ENCODE measurements at regions not wholly inside any gene's neighbourhood (a gene's known extent, or its start where the extent isn't known, plus 50 kb on each side); places are given as distances from the start of the nearest gene placed in this dataset.

GRCh38 chr13:90884066-90884465 is 463.4 kb upstream of the MIR17HG start:
- TF ChIP-seq, protein P1, sequence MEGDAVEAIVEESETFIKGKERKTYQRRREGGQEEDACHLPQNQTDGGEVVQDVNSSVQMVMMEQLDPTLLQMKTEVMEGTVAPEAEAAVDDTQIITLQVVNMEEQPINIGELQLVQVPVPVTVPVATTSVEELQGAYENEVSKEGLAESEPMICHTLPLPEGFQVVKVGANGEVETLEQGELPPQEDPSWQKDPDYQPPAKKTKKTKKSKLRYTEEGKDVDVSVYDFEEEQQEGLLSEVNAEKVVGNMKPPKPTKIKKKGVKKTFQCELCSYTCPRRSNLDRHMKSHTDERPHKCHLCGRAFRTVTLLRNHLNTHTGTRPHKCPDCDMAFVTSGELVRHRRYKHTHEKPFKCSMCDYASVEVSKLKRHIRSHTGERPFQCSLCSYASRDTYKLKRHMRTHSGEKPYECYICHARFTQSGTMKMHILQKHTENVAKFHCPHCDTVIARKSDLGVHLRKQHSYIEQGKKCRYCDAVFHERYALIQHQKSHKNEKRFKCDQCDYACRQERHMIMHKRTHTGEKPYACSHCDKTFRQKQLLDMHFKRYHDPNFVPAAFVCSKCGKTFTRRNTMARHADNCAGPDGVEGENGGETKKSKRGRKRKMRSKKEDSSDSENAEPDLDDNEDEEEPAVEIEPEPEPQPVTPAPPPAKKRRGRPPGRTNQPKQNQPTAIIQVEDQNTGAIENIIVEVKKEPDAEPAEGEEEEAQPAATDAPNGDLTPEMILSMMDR (IDR thresholded peaks at IDR 0.05; ENCODE audit: insufficient read depth, low read length), result no peak
- TF ChIP-seq, protein P2, sequence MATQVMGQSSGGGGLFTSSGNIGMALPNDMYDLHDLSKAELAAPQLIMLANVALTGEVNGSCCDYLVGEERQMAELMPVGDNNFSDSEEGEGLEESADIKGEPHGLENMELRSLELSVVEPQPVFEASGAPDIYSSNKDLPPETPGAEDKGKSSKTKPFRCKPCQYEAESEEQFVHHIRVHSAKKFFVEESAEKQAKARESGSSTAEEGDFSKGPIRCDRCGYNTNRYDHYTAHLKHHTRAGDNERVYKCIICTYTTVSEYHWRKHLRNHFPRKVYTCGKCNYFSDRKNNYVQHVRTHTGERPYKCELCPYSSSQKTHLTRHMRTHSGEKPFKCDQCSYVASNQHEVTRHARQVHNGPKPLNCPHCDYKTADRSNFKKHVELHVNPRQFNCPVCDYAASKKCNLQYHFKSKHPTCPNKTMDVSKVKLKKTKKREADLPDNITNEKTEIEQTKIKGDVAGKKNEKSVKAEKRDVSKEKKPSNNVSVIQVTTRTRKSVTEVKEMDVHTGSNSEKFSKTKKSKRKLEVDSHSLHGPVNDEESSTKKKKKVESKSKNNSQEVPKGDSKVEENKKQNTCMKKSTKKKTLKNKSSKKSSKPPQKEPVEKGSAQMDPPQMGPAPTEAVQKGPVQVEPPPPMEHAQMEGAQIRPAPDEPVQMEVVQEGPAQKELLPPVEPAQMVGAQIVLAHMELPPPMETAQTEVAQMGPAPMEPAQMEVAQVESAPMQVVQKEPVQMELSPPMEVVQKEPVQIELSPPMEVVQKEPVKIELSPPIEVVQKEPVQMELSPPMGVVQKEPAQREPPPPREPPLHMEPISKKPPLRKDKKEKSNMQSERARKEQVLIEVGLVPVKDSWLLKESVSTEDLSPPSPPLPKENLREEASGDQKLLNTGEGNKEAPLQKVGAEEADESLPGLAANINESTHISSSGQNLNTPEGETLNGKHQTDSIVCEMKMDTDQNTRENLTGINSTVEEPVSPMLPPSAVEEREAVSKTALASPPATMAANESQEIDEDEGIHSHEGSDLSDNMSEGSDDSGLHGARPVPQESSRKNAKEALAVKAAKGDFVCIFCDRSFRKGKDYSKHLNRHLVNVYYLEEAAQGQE (IDR thresholded peaks at IDR 0.05; ENCODE audit: insufficient replicate concordance, low read depth), result no peak
- TF ChIP-seq POLR2AphosphoS5 (IDR thresholded peaks at IDR 0.05; ENCODE audit: low read depth), result no peak
- TF ChIP-seq GABPA (IDR thresholded peaks at IDR 0.05; ENCODE audit: low read depth), result no peak
